GM18517 (cell line): ENCODE measurements at regions not wholly inside any gene's neighbourhood (a gene's known extent, or its start where the extent isn't known, plus 50 kb on each side); places are given as distances from the start of the nearest gene placed in this dataset.
"Not testable (repeated sequence)": the region's sequence is repeated elsewhere in the genome, so short reads cannot be mapped to it uniquely, and the experiment has no call there.

Source experiments
- ATAC-seq: cut with Tn5 transposase; IDR thresholded peaks from one replicate; pipeline ENCODE4 v1.9.1; 2021; ENCODE audit warnings: mild to moderate bottlenecking, moderate library complexity; ENCODE audit not compliant: unreplicated experiment

DNA sequence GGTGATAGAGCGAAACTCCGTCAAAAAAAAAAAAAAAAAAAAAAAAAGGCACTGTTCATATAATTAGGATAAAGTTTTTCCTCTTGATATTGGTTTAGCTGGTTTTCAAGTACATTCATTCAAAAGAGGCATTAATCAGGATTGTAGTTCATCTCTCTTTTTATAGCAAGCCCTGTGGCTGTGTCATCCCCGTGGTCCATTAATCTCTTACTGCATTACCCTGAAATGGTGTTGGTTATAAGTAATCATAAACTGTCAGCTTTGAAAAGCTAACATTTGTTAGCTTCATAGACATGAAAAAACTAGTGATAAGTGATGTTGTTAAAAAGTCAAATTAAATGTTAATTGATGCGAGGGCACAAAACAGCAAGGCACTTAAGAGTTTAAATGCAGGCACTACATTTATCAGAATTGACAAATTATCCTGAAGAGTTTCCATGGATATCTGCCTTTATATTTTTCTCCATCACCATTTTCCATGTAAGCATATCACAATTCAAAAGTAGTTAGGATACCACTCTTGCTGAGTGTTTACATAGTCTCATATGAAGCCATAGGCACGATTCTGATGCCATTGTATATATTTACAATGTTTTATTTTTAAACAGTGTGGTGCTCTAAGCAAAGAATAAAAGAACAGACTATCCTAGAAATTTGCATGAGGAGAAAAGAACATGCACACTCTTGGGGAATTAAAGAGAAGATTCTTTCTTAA, 193.1 kb downstream of the OTOL1 start:
- ATAC-seq = no peak

DNA sequence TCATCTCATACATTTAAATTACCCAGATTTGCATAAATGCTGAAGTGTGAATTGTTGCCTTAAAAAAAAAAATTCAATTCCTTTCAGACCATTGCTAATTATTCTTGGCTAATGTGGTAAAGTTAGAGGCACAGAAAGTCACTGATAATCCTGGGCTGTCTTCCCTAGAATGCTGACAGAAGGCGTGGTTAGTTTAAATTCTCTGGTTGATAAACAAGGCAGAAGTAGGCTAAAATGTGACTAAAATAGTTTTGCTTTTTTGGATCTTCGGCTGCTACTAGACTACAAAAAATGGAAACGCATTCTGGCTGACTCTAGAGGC, 193.7 kb downstream of the OTOL1 start:
- ATAC-seq = no peak

DNA sequence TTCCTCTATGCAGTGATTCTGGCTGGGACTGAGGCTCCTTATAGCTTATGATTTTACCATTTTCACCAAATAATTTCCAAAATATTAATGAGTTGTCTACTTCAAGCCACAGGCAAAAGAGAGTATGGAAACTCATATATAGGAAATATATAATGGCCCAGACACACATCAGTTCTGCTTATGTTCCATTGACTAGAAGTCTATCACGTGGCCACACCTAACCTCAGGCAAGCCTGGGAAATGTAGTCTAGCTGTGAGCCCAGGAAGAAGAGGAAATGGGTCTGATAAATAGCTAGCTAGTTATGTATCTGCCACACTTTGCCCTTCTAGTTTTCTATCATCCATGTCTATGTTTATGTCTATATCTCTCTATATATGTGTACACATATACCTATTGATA, 195.1 kb downstream of the OTOL1 start:
- ATAC-seq = no peak

DNA sequence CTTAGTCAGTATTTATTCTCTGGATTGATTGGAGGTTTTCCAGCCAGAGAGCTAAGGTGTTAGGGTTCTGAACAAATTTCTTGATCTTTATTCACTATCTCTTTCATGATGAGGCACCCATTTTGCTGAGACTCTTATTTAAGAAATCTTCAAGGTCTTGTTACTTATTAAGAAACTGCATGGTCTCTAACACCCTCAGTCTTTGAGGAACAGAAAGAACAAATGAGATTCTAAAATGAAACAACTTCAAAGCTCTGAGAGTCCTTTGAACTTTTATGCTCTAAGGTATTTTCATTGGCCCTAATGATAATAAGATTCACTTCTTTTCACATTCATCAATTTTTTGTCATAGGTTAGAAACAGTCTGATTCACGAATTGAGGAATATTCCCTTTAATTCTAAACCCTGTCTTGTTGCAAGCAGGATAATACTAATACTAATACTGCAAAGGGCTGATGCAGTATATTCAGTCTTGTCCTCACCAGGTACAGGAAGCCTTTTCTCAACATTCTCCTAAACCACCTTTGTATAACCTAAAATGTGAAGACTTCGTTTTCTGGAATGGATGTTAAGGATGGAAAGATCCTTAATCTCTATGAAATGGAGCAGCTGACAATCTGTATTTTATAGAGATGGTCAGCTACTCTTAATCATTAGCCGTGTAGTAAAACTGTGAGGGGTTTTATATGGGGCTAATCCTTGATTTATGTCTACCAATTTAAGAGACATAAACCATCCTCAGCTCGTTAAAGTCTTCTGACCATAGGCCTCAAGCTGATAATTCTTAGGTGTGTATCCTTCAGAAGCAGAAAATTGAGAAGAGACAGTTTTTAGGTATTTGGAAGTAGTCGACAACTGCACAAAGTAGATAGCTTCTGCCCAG, 198.3 kb downstream of the OTOL1 start:
- peak; percentile 73 for ATAC-seq

DNA sequence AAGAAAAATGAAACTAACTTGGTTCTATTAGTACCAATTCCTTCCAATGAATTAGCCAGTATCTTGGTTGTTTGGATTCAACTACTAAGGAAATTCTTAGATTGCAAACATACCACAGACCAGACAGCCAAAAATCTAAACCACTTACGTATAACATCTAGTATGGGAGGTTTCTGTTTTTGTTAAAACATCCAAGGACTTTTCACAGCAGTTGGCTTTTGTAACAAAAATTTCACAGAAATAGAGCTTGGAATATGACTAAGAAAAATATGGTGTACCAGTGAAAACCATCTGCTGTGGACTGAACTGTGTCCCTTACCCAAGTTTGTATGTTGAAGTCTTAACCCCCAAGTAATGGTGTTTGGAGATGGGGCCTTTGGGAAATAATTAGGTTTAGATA, 199.2 kb downstream of the OTOL1 start:
- no peak for ATAC-seq

DNA sequence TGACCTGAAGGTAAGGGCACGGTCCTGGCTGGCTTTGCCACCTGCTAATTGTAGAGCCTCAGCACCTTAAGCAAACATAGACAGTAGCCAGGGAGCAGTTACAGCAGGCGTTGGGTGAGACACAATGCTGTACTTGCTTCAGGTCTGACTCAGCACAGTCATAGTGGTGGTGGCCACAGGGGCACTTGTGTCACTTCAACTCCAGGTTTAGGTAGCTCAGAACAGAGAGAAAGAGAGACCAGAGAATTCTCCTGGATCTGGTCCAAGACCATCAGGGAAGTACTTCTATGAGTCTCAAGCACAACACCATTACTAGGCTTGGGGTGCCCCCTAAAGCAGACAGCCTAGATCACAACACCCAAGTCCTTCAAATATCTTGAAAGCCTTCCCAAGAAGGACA, 204.4 kb downstream of the OTOL1 start:
- ATAC-seq = peak; percentile 60

DNA sequence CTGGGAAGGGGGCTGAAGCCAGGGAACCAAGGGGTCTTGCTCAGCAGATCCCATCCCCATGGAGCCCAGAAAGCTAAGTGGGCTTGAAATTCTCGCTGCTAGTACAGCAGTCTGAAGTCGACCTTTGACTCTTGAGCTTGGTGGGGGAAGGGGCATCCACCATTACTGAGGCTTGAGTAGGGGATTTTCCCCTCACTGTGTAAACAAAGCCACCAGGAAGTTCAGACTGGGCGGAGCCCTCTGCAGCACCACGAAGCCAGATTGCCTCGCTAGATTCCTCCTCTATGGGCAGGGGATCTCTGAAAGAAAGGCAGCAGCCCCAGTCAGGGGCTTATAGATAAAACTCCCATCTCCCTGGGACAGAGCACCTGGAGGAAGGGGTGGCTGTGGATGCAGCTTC, 210.6 kb downstream of the OTOL1 start:
- not testable (repeated sequence) for ATAC-seq

DNA sequence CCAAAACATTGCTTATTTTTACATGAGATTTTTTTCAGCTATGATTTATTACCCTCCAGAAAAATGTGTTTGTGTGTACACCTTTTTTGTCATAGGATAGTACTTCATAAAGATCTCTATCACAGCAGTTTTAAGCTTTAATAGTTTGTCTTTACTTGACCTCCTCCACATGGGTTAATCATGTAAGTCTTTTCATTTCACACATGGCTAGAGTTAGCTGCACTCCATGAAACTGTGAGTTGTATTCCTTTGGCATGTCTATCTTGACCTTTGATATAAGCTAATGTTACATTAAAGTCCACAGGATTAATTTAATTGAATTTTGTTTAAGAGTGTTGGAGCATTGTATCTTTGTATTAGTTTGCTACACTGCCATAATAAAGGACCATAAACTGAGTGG, 217.1 kb downstream of the OTOL1 start:
- ATAC-seq = no peak

DNA sequence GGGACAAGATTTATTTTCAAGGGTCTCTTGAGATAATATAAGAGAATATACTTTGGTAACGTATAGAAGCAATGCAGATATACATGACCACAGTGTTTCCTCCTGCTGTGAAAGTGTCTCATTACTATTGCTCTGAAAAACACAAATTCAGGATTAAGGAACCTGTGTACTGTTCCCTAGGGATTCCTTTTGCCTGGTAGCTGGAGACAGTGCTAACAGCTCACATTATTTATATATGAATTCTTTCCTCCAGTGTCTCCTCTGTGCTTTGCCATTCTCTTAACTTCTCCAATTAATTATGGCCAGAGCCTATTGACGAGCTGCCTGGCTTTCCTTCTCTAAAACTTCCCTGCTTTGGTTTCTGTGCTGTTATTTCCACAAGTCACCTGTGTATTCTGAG, 235.4 kb downstream of the OTOL1 start:
- no peak for ATAC-seq

DNA sequence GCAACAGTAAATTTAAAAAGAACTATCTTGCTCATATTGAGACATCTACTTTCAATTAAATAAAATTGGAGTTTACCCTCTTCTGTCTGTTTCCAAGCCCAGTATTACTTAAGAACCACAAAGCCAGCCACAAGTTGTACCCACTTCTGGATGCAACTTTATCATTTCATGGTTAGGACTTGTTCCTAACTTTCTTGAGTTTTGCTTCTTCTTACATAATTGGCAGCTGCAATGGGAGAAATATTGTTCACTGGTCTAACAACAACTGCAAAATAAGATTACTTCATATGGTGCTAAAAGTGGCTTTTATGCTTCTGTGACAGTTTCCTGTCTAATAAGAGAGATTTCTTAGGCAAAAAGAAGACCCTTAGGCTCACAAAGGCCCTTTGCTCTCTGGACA, 240.6 kb downstream of the OTOL1 start:
- ATAC-seq = no peak

DNA sequence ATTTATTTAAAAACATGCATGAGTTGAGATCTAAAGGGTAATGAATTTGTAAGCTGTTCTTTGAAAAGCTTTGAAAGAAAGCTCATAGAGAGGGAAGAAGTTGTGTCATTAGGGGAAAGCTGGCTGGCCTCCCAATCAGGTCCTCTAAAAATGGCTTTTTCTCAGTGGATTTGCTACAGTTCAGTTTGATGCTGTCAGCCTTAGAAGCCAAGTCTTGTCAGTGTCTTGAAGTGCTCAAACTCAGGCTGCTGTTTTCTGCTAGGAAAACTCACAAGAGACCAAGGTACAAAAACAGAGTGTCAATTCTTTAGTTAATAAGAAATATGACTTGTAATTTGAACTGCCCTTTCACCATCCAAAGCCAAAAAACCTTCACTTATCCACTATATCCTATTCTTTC, 243.8 kb downstream of the OTOL1 start:
- ATAC-seq = no peak

DNA sequence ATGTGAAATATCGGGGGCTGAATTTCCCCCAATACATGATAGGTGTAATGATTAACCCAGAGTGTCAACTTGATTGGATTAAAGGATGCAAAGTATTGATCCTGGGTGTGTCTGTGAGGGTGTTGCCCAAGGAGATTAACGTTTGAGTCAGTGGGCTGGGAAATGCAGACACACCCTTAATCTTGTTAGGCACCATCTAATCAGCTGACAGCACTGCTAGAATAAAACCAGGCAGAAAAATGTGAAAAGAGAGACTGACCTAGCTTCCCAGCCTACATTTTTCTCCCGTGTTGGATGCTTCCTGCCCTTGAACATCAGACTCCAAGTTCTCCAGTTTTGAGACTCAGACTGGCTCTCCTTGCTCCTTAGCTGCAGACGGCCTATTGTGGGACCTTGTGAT, 247.8 kb downstream of the OTOL1 start:
- ATAC-seq = no peak

DNA sequence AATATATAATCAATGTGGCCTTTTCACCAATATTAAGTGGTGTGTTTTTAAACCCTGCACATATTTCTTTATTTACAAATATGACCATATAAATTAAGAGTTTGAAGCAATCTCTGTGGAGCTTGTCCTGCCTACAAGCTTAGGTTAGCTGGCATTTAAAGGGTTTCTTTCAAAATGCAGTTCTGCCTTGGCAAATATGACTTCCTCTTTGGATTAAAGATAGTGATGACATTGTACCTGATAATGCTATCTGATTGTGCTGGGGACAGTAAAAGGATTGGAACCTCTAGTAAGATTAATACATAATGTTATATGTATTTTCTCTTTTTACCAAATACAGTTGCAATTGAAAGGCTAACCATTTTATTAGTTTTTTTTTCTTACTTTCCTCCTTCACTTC, 249.1 kb downstream of the OTOL1 start:
- ATAC-seq = no peak

DNA sequence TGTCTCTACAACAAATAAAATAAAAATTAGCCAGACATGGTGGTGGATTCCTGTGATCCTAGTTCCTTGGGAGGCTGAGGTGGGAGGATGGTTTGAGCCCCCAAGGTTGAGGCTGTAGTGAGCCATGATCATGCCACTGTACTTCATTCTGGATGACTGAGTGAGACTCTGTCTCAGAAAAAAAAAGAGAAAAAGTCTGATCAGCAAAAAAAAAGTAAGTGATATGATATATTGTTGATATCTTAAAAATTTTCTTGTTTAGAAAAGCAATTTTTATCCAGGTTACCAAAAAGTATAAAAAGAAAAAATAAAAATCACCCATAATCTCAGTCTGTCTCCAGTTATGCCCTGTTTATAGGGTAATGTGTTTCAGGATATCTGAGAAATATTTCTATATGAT, 251.4 kb downstream of the OTOL1 start:
- ATAC-seq = no peak

DNA sequence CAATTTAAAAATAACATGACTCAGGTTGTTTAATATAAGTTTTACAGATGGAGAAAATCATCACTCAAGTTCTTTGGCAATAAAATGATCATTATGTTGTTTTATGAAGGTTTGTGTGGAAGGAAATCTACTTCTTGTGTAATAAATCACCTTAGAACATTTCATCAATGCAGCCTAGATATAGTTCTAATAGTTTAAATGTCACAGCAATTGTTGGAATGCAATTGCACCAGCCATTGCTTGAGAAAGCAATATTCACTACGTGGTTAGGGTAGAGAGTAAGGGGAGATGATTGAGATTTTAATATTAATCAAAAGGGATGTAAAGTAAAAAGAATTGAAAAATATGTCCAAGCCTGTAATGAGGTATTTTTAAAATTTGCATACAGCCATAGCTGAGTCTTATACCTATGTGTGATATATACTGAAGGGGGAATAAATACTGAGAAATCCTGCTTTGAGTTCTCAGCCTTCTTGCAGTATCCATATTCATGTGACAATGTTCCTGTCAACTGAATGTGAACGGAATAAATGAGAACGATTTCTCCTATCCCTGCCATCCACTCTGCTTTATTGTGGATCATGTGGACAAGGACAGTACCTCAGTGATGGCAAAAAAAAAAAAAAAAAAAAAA, 257.9 kb downstream of the OTOL1 start:
- no peak for ATAC-seq

DNA sequence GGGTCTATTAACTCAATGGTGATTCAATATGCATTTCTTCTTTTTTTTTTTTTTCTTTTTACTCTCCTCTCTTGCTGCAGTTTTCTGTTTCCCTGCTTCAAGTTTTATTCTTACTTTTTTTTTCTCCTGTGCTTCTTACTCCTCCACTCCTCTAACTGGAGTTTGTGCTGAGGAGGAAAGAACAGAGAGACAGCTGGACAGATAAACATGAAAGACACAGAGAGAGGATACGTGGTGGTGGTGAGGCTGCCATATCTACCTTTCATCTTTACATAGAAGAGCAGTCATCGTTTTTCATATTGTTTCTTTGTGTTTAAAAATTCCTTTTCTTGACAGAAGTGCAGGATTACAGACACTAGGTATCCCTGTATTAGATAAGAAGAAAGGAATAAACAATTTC, 262.8 kb downstream of the OTOL1 start:
- no peak for ATAC-seq

DNA sequence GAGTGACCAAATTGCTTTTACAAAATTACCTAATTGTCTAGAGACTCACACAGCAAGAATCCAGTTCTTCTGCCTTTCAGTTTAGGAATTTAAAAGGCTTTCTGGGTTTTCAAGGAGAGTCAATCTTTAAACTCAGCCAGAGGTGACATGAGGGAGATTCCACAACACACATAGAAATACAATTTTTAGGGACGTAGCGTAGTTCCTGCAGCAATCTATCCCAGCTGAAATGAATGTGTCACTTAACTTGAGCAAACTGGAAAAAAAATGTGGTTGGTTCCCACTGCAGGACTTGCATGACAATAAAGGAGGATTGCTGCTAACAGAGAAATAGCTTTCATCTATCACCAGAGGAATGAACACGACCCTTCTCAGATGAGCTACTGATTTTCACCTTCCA, 269.7 kb downstream of the OTOL1 start:
- no peak for ATAC-seq

DNA sequence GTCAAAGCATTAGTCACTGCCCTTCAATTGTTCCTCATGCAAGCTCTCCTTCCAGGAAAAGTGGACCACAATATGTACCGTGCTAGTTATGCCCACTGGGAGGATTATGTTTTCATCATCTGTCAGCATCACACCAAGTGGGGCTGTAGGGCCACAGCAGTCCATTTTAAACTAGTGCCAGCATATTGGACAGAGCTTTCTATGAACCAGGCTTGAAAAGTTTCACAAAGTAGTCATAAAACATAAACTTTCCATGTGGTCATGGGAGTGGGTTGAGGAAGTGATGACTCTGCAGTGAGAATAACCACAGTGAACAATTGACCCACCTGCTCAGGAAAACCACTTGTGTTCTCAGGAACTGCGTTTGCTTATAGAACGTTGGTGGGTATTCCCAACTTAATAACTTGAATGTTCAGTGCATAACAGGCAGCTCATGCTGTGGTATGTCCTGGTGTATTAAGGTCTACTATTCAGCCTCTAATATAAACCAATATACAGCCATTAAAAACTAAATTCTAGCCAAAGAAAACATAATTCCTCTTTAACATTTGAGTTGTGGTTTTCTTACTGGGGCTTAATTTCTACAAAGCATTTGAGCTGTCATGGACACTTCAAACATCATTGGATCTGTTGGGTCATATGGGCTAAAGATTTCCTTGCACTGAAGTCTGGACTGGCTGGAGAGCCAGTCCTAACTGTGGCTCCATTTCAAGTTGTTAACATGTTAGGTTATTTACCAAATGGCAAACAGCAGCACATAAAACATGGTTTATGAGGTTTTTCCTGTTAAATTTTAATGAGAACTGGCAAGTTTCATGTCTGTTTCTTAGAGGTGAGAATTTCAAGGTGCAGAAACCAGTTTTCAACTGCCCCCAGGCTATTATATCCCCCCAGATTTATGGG, 274.1 kb downstream of the OTOL1 start:
- ATAC-seq = peak; percentile 89

DNA sequence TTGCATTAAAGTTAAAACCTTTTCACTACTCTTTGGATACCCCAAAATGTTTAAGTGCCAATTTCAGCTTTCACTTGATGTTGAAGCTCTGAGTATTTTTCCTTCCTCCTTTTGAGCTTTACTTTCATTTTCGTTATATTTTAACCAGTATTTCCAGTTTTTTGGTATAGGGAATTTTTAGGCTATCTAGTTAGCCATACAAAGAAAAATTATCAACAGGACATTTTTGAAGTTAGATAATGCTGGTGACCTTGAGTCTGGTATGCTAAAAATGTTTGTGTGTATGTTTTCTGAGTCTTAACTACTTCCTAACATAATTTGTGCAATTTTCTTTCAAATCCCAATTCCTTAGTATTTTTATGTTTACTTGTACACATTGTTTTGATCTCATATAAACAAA, 284.8 kb downstream of the OTOL1 start:
- no peak for ATAC-seq

DNA sequence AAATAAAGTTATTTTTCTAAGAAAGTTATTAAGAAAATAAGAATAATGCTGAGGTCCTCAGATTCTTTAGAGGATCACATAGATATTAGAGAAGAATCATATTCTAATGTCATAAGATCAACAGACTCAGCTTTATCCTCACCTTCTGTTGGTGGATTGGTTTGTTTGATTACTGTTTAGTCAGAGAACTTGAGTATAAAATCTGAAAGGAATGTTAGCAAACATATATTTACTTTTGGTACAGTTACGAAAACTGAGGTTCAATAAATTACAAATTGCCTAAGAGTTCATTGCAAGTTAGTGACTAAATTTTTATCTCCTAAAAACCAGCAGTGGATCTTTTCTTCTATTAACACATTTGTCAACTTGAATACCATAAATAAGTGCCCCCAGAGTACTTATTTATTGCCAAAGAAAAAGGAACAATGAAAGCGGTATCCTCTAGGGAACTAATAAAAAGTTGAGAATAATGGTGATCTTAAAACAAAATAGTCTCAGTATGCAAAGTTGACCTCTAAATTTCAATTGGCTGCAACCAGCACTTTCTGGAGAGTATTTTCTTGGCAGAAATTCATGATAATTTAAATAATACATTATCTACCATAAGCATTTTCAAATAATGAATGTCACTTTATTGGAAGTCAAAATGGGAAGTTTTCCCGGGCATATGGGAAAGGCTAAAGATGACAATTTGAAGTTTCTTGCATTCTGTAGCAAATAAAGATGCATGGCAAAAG, 296.8 kb downstream of the OTOL1 start:
- ATAC-seq = no peak
